ENCODE measurements at regions not wholly inside any gene's neighbourhood (a gene's known extent, or its start where the extent isn't known, plus 50 kb on each side); places are given as distances from the start of the nearest gene placed in this dataset.
"Not testable (repeated sequence)": the region's sequence is repeated elsewhere in the genome, so short reads cannot be mapped to it uniquely, and the experiment has no call there.

GRCh38 chr3:87437765-87438164 is 161.4 kb upstream of the POU1F1 start:
- peaks cover 8% of the 10 kb centered on the region for H3K4me1 Mint-ChIP-seq (ENCODE audit: low read depth)
- no peak overlapping the region for H3K4me3 Mint-ChIP-seq (ENCODE audit: unreplicated experiment)
- no peak for DNase-seq (ENCODE audit: low spot score)
- no peak overlapping the region for H3K27ac Mint-ChIP-seq (ENCODE audit: unreplicated experiment)
- no peaks in the 10 kb centered on the region for H3K36me3 Mint-ChIP-seq (ENCODE audit: low read depth)
- no peaks in the 10 kb centered on the region for H3K9me3 Mint-ChIP-seq (ENCODE audit: low read depth)
- peaks cover 17% of the 10 kb centered on the region for H3K27me3 Mint-ChIP-seq (ENCODE audit: low read depth)
- TF ChIP-seq CTCF (IDR thresholded peaks at IDR 0.05), result no peak

DNA sequence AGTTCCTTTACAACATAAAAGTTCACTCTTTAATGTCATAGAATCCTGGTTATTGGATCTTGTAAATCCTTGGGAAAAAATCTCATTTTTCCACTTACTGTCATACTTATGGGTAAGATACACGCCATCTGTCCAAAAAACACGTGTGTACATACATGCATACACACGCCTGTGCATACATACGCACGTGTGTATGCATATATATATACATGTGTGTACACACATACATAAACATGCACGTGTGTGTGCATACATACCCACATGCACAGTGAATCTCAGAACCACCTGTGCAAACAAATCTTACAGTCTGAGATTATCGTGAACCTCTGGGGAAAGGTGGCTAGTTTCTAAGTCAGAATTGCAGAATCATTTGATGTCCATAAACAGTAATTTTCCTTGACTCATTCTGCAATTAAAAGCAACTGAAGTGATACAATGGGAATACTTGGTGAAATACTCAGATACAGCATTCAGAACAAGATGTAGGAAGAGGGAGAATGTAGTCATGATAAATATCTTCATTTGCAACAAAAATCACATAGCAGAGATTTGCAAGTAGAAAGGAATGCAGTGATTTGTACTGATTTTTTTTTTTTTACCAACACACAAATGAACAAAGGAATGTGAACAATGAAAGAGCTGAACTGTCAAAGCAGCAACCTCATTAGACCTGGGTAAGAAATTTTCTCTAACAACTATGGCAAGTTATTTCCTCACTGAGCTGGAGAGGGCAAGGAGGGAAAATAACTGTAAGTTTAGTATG is 160.6 kb upstream of the POU1F1 start:
- Mint-ChIP-seq H3K27me3 (ENCODE audit: low read depth) (peaks cover 16% of the 10 kb centered on the region), H3K36me3 (ENCODE audit: low read depth) (no peaks in the 10 kb centered on the region), H3K27ac (ENCODE audit: unreplicated experiment) (no peak overlapping the region), H3K4me3 (ENCODE audit: unreplicated experiment) (no peak overlapping the region), H3K4me1 (ENCODE audit: low read depth) (peaks cover 8% of the 10 kb centered on the region), H3K9me3 (ENCODE audit: low read depth) (no peaks in the 10 kb centered on the region)
- no peak for DNase-seq (ENCODE audit: low spot score)
- no peak for TF ChIP-seq CTCF (IDR thresholded peaks at IDR 0.05)

DNA sequence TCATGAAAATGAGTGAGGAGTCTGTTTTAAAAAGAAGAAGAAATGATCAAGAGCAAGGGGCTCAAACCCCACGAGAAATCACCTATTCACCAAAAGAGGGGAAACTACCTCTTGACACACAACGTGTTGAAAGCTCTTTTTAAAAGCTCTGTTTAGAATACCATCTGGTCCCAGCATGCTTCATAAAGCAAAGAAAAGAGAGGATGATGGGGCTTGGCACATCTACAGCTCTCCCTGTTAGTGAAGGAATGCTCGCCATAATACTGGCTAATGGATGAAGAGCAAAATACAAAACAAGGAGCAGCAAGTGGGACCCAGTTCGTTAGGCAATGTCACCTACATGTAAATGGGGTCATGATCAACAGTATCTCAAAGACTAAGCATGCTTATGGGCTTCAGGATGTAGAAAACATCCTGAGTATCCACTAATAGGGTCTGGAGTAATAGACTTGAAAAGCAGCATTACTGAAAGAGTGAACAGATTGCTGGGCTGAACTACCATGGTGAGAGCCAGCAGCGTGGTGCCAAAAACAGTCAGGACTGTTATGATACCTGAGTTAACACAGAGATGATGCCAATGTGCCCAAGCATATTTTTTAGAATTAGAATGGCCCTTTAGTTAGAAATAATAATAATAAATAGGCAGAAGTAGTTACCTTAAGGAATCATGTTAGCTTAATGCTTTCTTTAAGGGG is 159.7 kb upstream of the POU1F1 start:
- Mint-ChIP-seq H3K27me3 (ENCODE audit: low read depth) (peaks cover 19% of the 10 kb centered on the region), H3K27ac (ENCODE audit: unreplicated experiment) (no peak overlapping the region), H3K9me3 (ENCODE audit: low read depth) (no peaks in the 10 kb centered on the region), H3K4me3 (ENCODE audit: unreplicated experiment) (no peak overlapping the region), H3K36me3 (ENCODE audit: low read depth) (no peaks in the 10 kb centered on the region), H3K4me1 (ENCODE audit: low read depth) (peaks cover 8% of the 10 kb centered on the region)
- no peak for DNase-seq (ENCODE audit: low spot score)
- TF ChIP-seq CTCF (IDR thresholded peaks at IDR 0.05), result no peak

GRCh38 chr3:87433445-87433844 is 157.1 kb upstream of the POU1F1 start:
- not testable (repeated sequence) for H3K9me3 Mint-ChIP-seq (ENCODE audit: low read depth); H3K36me3 Mint-ChIP-seq (ENCODE audit: low read depth); DNase-seq (ENCODE audit: low spot score); H3K4me3 Mint-ChIP-seq (ENCODE audit: unreplicated experiment); H3K27me3 Mint-ChIP-seq (ENCODE audit: low read depth); H3K4me1 Mint-ChIP-seq (ENCODE audit: low read depth); H3K27ac Mint-ChIP-seq (ENCODE audit: unreplicated experiment)

- H3K9me3 Mint-ChIP-seq (ENCODE audit: low read depth), result peaks cover 3% of the 10 kb centered on the region
- no peaks in the 10 kb centered on the region for H3K4me1 Mint-ChIP-seq (ENCODE audit: low read depth)
- H3K4me3 Mint-ChIP-seq (ENCODE audit: unreplicated experiment), result no peak overlapping the region
- TF ChIP-seq CTCF (IDR thresholded peaks at IDR 0.05), result no peak
- peaks cover 15% of the 10 kb centered on the region for H3K27me3 Mint-ChIP-seq (ENCODE audit: low read depth)
- no peaks in the 10 kb centered on the region for H3K36me3 Mint-ChIP-seq (ENCODE audit: low read depth)
- H3K27ac Mint-ChIP-seq (ENCODE audit: unreplicated experiment), result no peak overlapping the region
- no peak for DNase-seq (ENCODE audit: low spot score)
These were observed 150.5 kb upstream of the POU1F1 start for GRCh38 chr3:87426918-87427317.

Measured in chondrocyte (in vitro differentiated cells).